Ishikawa (cell line): ENCODE measurements at regions not wholly inside any gene's neighbourhood (a gene's known extent, or its start where the extent isn't known, plus 50 kb on each side); places are given as distances from the start of the nearest gene placed in this dataset.

Source experiments
- CEBPB ChIP-seq: IDR thresholded peaks from 2 replicates; pipeline ENCODE4 v1.6.1; 2012
- EP300 ChIP-seq: IDR thresholded peaks from 2 replicates; pipeline ENCODE4 v1.6.1; 2012; ENCODE audit warnings: borderline replicate concordance
- NFIC ChIP-seq: IDR thresholded peaks from 2 replicates; pipeline ENCODE4 v1.6.1; 2012
- RAD21 ChIP-seq: IDR thresholded peaks from 2 replicates; pipeline ENCODE4 v1.6.1; 2012; ENCODE audit warnings: low read depth
- TCF12 ChIP-seq: IDR thresholded peaks from 2 replicates; pipeline ENCODE4 v1.6.1; 2012; ENCODE audit warnings: low read depth
- TEAD4 ChIP-seq: IDR thresholded peaks from 2 replicates; pipeline ENCODE4 v1.6.1; 2012
- YY1 ChIP-seq: IDR thresholded peaks from 2 replicates; pipeline ENCODE4 v1.6.1; 2012; ENCODE audit warnings: low read depth
- TF ChIP-seq, protein P1 (sequence below): IDR thresholded peaks from 2 replicates; pipeline ENCODE4 v1.6.1; 2012; ENCODE audit warnings: low read depth, mild to moderate bottlenecking

DNA sequence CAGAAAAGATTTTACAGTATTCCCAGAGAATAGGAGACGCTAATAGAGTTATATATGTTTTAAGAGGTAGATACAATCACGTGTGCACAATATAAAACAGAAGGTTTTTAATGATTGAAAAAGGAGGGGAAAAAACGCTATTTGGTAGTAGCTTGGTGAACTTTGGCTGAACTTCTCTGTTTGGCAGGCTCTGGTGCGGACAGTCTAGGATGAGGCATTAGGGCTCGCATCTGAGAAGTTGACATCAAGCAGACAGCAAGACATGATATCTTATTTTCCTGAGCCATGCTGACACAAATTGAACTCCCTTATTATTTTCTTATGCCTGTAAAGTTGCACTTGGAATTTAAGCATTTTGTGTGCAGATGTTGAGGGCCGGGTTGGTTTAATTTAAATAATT, 176.6 kb downstream of the EN1 start:
- no peak for TF ChIP-seq CEBPB
- no peak for TF ChIP-seq EP300
- no peak for TF ChIP-seq RAD21
- TF ChIP-seq, protein P1, sequence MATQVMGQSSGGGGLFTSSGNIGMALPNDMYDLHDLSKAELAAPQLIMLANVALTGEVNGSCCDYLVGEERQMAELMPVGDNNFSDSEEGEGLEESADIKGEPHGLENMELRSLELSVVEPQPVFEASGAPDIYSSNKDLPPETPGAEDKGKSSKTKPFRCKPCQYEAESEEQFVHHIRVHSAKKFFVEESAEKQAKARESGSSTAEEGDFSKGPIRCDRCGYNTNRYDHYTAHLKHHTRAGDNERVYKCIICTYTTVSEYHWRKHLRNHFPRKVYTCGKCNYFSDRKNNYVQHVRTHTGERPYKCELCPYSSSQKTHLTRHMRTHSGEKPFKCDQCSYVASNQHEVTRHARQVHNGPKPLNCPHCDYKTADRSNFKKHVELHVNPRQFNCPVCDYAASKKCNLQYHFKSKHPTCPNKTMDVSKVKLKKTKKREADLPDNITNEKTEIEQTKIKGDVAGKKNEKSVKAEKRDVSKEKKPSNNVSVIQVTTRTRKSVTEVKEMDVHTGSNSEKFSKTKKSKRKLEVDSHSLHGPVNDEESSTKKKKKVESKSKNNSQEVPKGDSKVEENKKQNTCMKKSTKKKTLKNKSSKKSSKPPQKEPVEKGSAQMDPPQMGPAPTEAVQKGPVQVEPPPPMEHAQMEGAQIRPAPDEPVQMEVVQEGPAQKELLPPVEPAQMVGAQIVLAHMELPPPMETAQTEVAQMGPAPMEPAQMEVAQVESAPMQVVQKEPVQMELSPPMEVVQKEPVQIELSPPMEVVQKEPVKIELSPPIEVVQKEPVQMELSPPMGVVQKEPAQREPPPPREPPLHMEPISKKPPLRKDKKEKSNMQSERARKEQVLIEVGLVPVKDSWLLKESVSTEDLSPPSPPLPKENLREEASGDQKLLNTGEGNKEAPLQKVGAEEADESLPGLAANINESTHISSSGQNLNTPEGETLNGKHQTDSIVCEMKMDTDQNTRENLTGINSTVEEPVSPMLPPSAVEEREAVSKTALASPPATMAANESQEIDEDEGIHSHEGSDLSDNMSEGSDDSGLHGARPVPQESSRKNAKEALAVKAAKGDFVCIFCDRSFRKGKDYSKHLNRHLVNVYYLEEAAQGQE: no peak
- TF ChIP-seq TEAD4: no peak
- no peak for TF ChIP-seq NFIC
- no peak for TF ChIP-seq YY1
- no peak for TF ChIP-seq TCF12
